Transverse colon (tissue), 4 donors: ENCODE measurements at regions not wholly inside any gene's neighbourhood (a gene's known extent, or its start where the extent isn't known, plus 50 kb on each side); places are given as distances from the start of the nearest gene placed in this dataset.

Source experiments
- DNase-seq: peaks from one replicate; pipeline ENCODE4 v3.0.0-alpha.2; 2019
- H3K27ac ChIP-seq, 4 donors: fragments of 200-600 bp; sonication (generic); 2 replicates each; pipeline ENCODE4 v1.5.1; 2016 to 2018; ENCODE audit warnings: inconsistent platforms in 4 of 4
- H3K27me3 ChIP-seq: fragments of 200-600 bp; sonication (generic); 2 replicates; pipeline ENCODE4 v1.5.1; 2017; ENCODE audit warnings: inconsistent platforms
- H3K36me3 ChIP-seq, 4 donors: fragments of 200-600 bp; sonication (generic); 2 replicates each; pipeline ENCODE4 v1.5.1; 2017 to 2019; ENCODE audit warnings: inconsistent platforms in 4 of 4
- H3K4me1 ChIP-seq, 4 donors: fragments of 200-600 bp; sonication (generic); 2 replicates each; pipeline ENCODE4 v1.5.1; 2017 to 2020; ENCODE audit warnings: inconsistent platforms in 4 of 4
- H3K4me3 ChIP-seq, 4 donors: fragments of 200-600 bp; sonication (generic); 1 replicate in 1 of 4; 2 replicates in 3 of 4; pipeline versions ENCODE4 v1.5.1 to v1.6.1; 2017 to 2019; ENCODE audit warnings: inconsistent platforms in 4 of 4
- H3K9me3 ChIP-seq, 2 donors: fragments of 200-600 bp; sonication (generic); 2 replicates each; pipeline ENCODE4 v1.5.1; 2017 to 2019; ENCODE audit warnings: inconsistent platforms in 2 of 2
- EP300 ChIP-seq: sonication (generic); formaldehyde crosslinking; IDR thresholded peaks from one replicate; pipeline ENCODE4 v1.6.1; 2017; ENCODE audit warnings: antibody characterized with exemption, low read depth
- POLR2A ChIP-seq: fragments of 450-650 bp; IDR thresholded peaks from one replicate; pipeline ENCODE4 v1.6.1; 2016; ENCODE audit warnings: antibody characterized with exemption, mild to moderate bottlenecking, moderate library complexity
- POLR2AphosphoS5 ChIP-seq, 3 donors: sonication (generic); formaldehyde crosslinking; IDR thresholded peaks; one replicate each; pipeline ENCODE4 v1.6.1; 2016; ENCODE audit warnings: antibody characterized with exemption in 3 of 3
- WGBS, 2 donors: methylation state at CpG; one replicate each; pipeline ENCODE4 v1.1.5; 2018; ENCODE audit warnings: low coverage in 1 of 2; 5-methylcytosine and 5-hydroxymethylcytosine counted together
- in situ Hi-C, 4 donors: fragments of 200-750 bp; cut with MboI; loops; one replicate each; pipeline versions ENCODE4 v1.15.0 to v1.15.1; 2017; ENCODE audit warnings: low sequenced_read_pairs in 3 of 4, low pct_ligation_motif_present in 1 of 4, low pct_unique_long_range_greater_than_20kb in 1 of 4
- intact Hi-C: fragments of 100-400 bp; cut with DNase I; formaldehyde crosslinking; loops from one replicate; pipeline ENCODE4 v1.15.1; 2023; ENCODE audit warnings: low total_unique reads
- TF ChIP-seq, protein P1 (sequence below), 5 experiments: fragments of 200-600 bp in 3 of 5; fragments of 450-650 bp in 2 of 5; sonication (generic) in 3 of 5; IDR thresholded peaks; 1 replicate in 2 of 5; 2 replicates in 3 of 5; pipeline ENCODE4 v1.5.1; 2016 to 2017; ENCODE audit warnings: antibody characterized with exemption in 5 of 5, inconsistent platforms in 3 of 5, mild to moderate bottlenecking in 2 of 5, moderate library complexity in 1 of 5

DNA sequence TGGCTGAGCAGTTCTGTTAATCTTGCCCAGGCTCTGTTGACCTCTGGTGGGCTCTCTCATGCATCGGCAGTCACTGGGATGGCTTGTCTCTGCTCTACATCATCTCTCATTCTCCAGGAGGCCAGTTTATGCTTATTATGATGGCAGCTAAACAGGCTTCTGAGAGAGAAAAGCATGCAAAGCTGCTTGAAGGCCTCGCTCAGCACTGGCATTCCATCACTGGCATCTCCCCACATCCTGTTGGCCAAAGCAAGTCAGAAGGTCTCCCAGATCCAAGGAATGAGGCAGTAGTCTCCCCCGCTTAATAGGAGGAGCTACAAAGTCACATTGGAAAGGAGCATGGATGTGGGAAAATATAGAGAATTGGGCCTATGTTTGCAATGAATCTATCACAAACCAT, 212.6 kb downstream of the ZNF621 start:
- Histone ChIP-seq H3K27me3 (no peaks in the 10 kb centered on the region), H3K27ac (no peak overlapping the region), H3K4me3 (no peak overlapping the region), H3K9me3 (no peaks in the 10 kb centered on the region), H3K4me1 (no peaks in the 10 kb centered on the region), H3K36me3 (no peaks in the 10 kb centered on the region)
- no peak for DNase-seq
- intact Hi-C loops = no loop called here
- 70 to 100% methylated on average over 1 to 3 of the region's 3 CpGs for WGBS, 2 donors
- in situ Hi-C loops = no loop called here
- no peak for TF ChIP-seq EP300
- TF ChIP-seq POLR2AphosphoS5 (IDR thresholded peaks at IDR 0.05) = no peak
- TF ChIP-seq, protein P1, sequence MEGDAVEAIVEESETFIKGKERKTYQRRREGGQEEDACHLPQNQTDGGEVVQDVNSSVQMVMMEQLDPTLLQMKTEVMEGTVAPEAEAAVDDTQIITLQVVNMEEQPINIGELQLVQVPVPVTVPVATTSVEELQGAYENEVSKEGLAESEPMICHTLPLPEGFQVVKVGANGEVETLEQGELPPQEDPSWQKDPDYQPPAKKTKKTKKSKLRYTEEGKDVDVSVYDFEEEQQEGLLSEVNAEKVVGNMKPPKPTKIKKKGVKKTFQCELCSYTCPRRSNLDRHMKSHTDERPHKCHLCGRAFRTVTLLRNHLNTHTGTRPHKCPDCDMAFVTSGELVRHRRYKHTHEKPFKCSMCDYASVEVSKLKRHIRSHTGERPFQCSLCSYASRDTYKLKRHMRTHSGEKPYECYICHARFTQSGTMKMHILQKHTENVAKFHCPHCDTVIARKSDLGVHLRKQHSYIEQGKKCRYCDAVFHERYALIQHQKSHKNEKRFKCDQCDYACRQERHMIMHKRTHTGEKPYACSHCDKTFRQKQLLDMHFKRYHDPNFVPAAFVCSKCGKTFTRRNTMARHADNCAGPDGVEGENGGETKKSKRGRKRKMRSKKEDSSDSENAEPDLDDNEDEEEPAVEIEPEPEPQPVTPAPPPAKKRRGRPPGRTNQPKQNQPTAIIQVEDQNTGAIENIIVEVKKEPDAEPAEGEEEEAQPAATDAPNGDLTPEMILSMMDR (IDR thresholded peaks at IDR 0.05) = no peak
- no peak for TF ChIP-seq POLR2A

DNA sequence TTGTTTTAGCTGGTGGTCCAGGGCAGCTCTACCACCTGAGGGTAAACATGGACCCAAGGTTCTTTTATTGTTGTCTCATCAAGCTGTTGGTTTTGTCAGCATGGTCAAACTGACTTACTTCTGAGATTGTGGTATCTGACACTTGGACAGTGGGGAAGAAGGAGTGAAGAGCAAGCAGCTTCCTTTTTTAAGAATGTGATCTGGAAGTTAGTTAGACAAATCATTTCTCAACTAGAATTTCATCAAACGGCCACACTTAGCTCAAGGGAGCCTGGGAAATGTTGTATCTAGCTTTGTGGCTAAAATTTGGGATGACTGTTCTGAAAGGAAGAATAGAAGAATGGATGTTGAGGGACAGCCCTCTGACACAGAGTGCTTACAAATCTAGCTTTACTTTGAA, 215.2 kb downstream of the ZNF621 start:
- Histone ChIP-seq H3K4me1 (no peaks in the 10 kb centered on the region), H3K9me3 (no peaks in the 10 kb centered on the region), H3K36me3 (no peaks in the 10 kb centered on the region), H3K27me3 (no peaks in the 10 kb centered on the region), H3K4me3 (no peak overlapping the region), H3K27ac (no peak overlapping the region)
- TF ChIP-seq POLR2AphosphoS5 (IDR thresholded peaks at IDR 0.05) (no peak), POLR2A (no peak), EP300 (no peak)
- TF ChIP-seq, protein P1 (IDR thresholded peaks at IDR 0.05) = no peak
- intact Hi-C loops (no loop called here), in situ Hi-C loops (no loop called here)
- WGBS, 2 donors = 43 to 68% methylated on average over 1 of the region's 1 CpG
- no peak for DNase-seq

DNA sequence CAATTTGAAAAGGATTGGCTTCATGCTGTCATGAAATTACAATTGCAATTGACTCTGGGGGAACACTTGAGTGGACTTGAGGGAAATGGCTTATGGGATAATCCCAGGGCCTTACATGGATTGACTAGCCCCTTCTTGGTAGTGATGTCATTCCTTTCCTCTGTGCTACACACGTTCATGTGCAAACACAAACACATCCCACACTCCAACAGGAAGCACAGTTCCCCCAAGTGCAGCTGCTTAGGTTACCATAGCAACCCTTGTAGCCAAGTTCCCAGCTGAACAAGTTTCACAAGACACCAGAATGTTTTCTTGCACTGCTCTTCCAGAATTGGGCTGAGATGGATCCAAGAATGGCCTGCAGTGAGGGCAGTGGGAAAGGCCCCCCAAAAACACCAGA, 217.0 kb downstream of the ZNF621 start:
- intact Hi-C loops (no loop called here), in situ Hi-C loops (no loop called here)
- H3K36me3 ChIP-seq = no peaks in the 10 kb centered on the region
- no peaks in the 10 kb centered on the region for H3K27me3 ChIP-seq
- 5% methylated on average over 1 of the region's 1 CpG; no CpG with 5 or more reads in 1 of the 2 donors for WGBS, 2 donors
- H3K4me3 ChIP-seq = no peak overlapping the region
- TF ChIP-seq, protein P1 (IDR thresholded peaks at IDR 0.05) = no peak
- TF ChIP-seq POLR2A = no peak
- no peak for TF ChIP-seq EP300
- TF ChIP-seq POLR2AphosphoS5 (IDR thresholded peaks at IDR 0.05) = peak in 2 of 3 donors; percentile 6 to 8
- no peak for DNase-seq
- no peaks in the 10 kb centered on the region for H3K9me3 ChIP-seq
- no peaks in the 10 kb centered on the region for H3K4me1 ChIP-seq
- peak overlapping the region in 3 of 4 donors; percentile 11 to 23 (median 22) for H3K27ac ChIP-seq

DNA sequence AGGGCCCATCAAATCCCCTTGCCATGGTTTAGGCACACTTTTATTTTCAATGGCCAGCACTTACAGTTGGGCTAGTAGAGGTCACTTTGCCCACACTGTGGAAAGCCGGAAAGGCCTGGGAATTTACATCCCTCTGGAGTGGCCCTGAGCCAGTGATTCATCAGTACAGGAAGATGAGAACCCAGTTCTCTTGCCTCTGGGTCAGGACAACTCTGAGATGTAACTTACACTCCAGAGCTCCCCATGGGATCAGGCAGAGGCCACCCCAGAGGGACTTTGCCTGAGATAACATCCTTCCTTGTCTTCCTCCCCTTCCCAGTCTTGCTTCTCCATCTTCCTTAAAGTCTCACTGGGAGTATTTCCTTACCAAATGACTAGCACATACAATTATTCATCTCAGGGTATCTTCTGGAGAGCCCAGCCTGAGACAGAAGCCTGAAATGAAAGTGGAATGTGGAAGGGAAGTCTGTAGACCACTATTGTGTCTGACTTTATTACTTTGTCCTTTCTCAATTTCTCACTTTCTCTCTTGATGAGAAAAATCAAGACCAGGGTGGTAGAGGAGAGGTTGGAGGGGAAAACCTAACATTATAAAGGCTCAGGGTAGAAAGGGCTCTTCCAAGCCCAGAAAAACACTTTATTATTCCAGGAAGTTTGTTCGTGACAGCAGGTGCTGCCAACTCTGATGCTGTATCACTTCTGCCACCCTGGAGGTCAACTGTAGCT, 220.8 kb downstream of the ZNF621 start:
- TF ChIP-seq EP300 (no peak), POLR2AphosphoS5 (IDR thresholded peaks at IDR 0.05) (no peak), POLR2A (no peak)
- TF ChIP-seq, protein P1 (IDR thresholded peaks at IDR 0.05) = no peak
- H3K4me3 ChIP-seq = no peak overlapping the region
- no peaks in the 10 kb centered on the region for H3K27me3 ChIP-seq
- H3K9me3 ChIP-seq = no peaks in the 10 kb centered on the region
- no peak overlapping the region for H3K27ac ChIP-seq
- no peak for DNase-seq
- intact Hi-C loops = no loop called here
- no peaks in the 10 kb centered on the region for H3K4me1 ChIP-seq
- in situ Hi-C loops = no loop called here
- 50 to 67% methylated on average over 1 to 2 of the region's 2 CpGs for WGBS, 2 donors
- H3K36me3 ChIP-seq = no peaks in the 10 kb centered on the region
